Peyer's patch (tissue), 4 donors: ENCODE measurements at regions not wholly inside any gene's neighbourhood (a gene's known extent, or its start where the extent isn't known, plus 50 kb on each side); places are given as distances from the start of the nearest gene placed in this dataset.

Source experiments
- DNase-seq, 3 donors: peaks; one replicate each; pipeline ENCODE4 v3.0.0-alpha.2; 2017 to 2019
- H3K27ac ChIP-seq, 4 donors: fragments of 200-600 bp; sonication (generic); one replicate each; pipeline ENCODE4 v1.5.1; 2016 to 2019
- H3K27me3 ChIP-seq, 2 donors: fragments of 200-600 bp; sonication (generic); one replicate each; pipeline ENCODE4 v1.5.1; 2019
- H3K36me3 ChIP-seq, 3 donors: fragments of 200-600 bp; sonication (generic); one replicate each; pipeline ENCODE4 v1.5.1; 2016 to 2019
- H3K4me1 ChIP-seq, 4 donors: fragments of 200-600 bp; sonication (generic); one replicate each; pipeline ENCODE4 v1.5.1; 2016 to 2019
- H3K4me3 ChIP-seq, 4 donors: fragments of 200-600 bp; sonication (generic); 1 replicate in 3 of 4; 2 replicates in 1 of 4; pipeline ENCODE4 v1.5.1; 2016 to 2019; ENCODE audit warnings: mild to moderate bottlenecking in 1 of 4
- H3K9me3 ChIP-seq, 4 donors: fragments of 200-600 bp; sonication (generic); one replicate each; pipeline ENCODE4 v1.5.1; 2016 to 2019; ENCODE audit warnings: mild to moderate bottlenecking in 1 of 4
- CTCF ChIP-seq, 6 experiments: fragments of 450-650 bp in 4 of 6; fragments of 200-600 bp in 2 of 6; sonication (generic) in 1 of 6; IDR thresholded peaks; one replicate each; pipeline ENCODE4 v1.5.1; 2017 to 2019; ENCODE audit warnings: antibody characterized with exemption in 6 of 6, mild to moderate bottlenecking in 3 of 6, moderate library complexity in 1 of 6
- POLR2A ChIP-seq, 2 donors: fragments of 450-650 bp; IDR thresholded peaks; one replicate each; pipeline ENCODE4 v1.5.1; 2017; ENCODE audit warnings: antibody characterized with exemption in 2 of 2, mild to moderate bottlenecking in 2 of 2, moderate library complexity in 2 of 2

GRCh38 chr2:16396171-16396570 lies 269.5 kb downstream of the CYRIA start:
- Histone ChIP-seq H3K9me3 (no peaks in the 10 kb centered on the region), H3K27me3 (no peaks in the 10 kb centered on the region), H3K27ac (no peak overlapping the region), H3K4me1 (no peaks in the 10 kb centered on the region), H3K36me3 (no peaks in the 10 kb centered on the region), H3K4me3 (no peak overlapping the region)
- no peak for TF ChIP-seq CTCF (IDR thresholded peaks at IDR 0.05)
- no peak for TF ChIP-seq POLR2A (IDR thresholded peaks at IDR 0.05)
- no peak for DNase-seq

DNA sequence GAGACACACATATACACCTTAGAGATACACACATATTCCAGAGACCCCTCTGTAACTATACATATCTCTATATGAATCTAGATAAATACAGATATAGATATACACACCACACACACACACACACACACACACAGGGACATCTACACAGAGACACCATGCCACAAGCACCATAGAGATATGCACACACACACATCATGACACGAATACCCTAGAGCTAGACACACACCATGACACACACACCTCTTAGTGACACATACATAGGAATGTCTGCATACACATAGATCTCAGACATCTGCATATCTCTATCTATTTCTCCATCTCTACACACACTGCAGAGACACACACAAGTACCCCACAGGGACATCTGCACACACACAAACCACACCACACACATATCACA lies 270.0 kb downstream of the CYRIA start:
- H3K4me1 ChIP-seq, result no peaks in the 10 kb centered on the region
- no peaks in the 10 kb centered on the region for H3K9me3 ChIP-seq
- H3K4me3 ChIP-seq, result no peak overlapping the region
- no peak overlapping the region for H3K27ac ChIP-seq
- DNase-seq, result no peak
- H3K36me3 ChIP-seq, result no peaks in the 10 kb centered on the region
- TF ChIP-seq POLR2A (IDR thresholded peaks at IDR 0.05), result no peak
- no peak for TF ChIP-seq CTCF (IDR thresholded peaks at IDR 0.05)
- H3K27me3 ChIP-seq, result no peaks in the 10 kb centered on the region

- H3K9me3 ChIP-seq, result no peaks in the 10 kb centered on the region
- H3K4me3 ChIP-seq, result no peak overlapping the region
- H3K27ac ChIP-seq, result no peak overlapping the region
- no peaks in the 10 kb centered on the region for H3K4me1 ChIP-seq
- DNase-seq, result no peak
- TF ChIP-seq CTCF (IDR thresholded peaks at IDR 0.05) (no peak), POLR2A (IDR thresholded peaks at IDR 0.05) (no peak)
- H3K36me3 ChIP-seq, result no peaks in the 10 kb centered on the region
- H3K27me3 ChIP-seq, result no peaks in the 10 kb centered on the region
These were observed 270.6 kb downstream of the CYRIA start for GRCh38 chr2:16394986-16395550.

GRCh38 chr2:16394072-16394985 lies 271.3 kb downstream of the CYRIA start:
- DNase-seq, result no peak
- Histone ChIP-seq H3K36me3 (no peaks in the 10 kb centered on the region), H3K27me3 (no peaks in the 10 kb centered on the region), H3K4me3 (no peak overlapping the region), H3K27ac (no peak overlapping the region), H3K9me3 (no peaks in the 10 kb centered on the region), H3K4me1 (no peaks in the 10 kb centered on the region)
- TF ChIP-seq POLR2A (IDR thresholded peaks at IDR 0.05), result no peak
- TF ChIP-seq CTCF (IDR thresholded peaks at IDR 0.05), result no peak

DNA sequence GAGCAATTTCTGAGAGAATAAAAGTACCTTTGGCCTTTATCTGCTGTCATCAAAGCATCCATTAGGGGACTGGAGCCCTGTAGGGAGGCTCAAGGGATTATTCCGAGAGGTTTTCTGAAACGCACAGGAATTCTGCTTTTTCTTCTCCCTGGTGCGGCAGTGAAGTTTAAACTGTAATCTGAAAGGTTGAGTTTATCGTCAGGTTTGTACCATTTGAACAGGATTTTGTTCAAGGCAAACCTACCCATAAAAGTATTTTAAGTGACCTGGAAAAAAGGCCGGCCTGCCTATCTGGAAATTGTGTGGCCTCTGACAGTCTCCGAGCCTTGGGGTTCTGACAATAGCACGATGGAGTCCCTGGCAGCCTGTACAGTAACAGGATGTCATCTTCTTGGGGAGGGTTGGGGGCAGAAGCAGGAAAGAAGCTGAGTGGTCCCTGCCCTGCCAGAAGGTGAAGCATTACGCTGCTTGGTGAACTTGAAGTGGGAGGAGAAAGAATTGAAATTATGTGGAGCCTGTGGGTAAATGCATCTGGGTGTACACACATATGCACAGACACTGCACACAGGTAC lies 272.0 kb downstream of the CYRIA start:
- H3K4me1 ChIP-seq, result no peaks in the 10 kb centered on the region
- H3K36me3 ChIP-seq, result no peaks in the 10 kb centered on the region
- no peak overlapping the region for H3K4me3 ChIP-seq
- no peak for DNase-seq
- no peaks in the 10 kb centered on the region for H3K27me3 ChIP-seq
- no peaks in the 10 kb centered on the region for H3K9me3 ChIP-seq
- TF ChIP-seq POLR2A (IDR thresholded peaks at IDR 0.05) (no peak), CTCF (IDR thresholded peaks at IDR 0.05) (no peak)
- H3K27ac ChIP-seq, result no peak overlapping the region
